Activated naive CD4-positive, alpha-beta T cell treated with anti-CD3 and anti-CD28 coated beads, Interleukin-2, amount 50 U/mL, for 72 hours (primary cell): ENCODE measurements at regions not wholly inside any gene's neighbourhood (a gene's known extent, or its start where the extent isn't known, plus 50 kb on each side); places are given as distances from the start of the nearest gene placed in this dataset.
"Not testable (repeated sequence)": the region's sequence is repeated elsewhere in the genome, so short reads cannot be mapped to it uniquely, and the experiment has no call there.

Source experiments
- ATAC-seq, 2 donors: fragments of 150-1000 bp; cut with Tn5 transposase; 2 replicates each; pipeline ENCODE4 v1.10.0; 2021; ENCODE audit warnings: mild to moderate bottlenecking in 2 of 2, moderate library complexity in 2 of 2
- DNase-seq, 2 donors: peaks; one replicate each; pipeline ENCODE4 v3.0.0; 2021 to 2022; ENCODE audit warnings: low spot score in 2 of 2
- H3K27ac Mint-ChIP-seq, 2 donors: one replicate each; pipeline ENCODE4 v1.8.0; 2022; ENCODE audit warnings: mild to moderate bottlenecking in 2 of 2, mixed read lengths in 2 of 2
- H3K36me3 Mint-ChIP-seq, 2 donors: one replicate each; pipeline ENCODE4 v1.8.0; 2022; ENCODE audit warnings: mixed read lengths in 2 of 2
- H3K9me3 Mint-ChIP-seq, 2 donors: one replicate each; pipeline ENCODE4 v1.8.0; 2022; ENCODE audit warnings: mixed read lengths in 2 of 2

GRCh38 chr6:170088582-170088955, 202.3 kb downstream of the DLL1 start:
- DNase-seq: peak in 1 of 2 donors; percentile 56
- peak overlapping the region; percentile 91 to 97 for H3K27ac Mint-ChIP-seq
- no peaks in the 10 kb centered on the region for H3K9me3 Mint-ChIP-seq
- H3K36me3 Mint-ChIP-seq: no peaks in the 10 kb centered on the region
- peak; percentile 3 to 9 for ATAC-seq

- H3K36me3 Mint-ChIP-seq: no peaks in the 10 kb centered on the region
- H3K9me3 Mint-ChIP-seq: no peaks in the 10 kb centered on the region
- peak; percentile 38 to 82 for DNase-seq
- ATAC-seq: peak; percentile 71 to 80
- peak overlapping the region; percentile 91 to 97 for H3K27ac Mint-ChIP-seq
These were observed 202.8 kb downstream of the DLL1 start for GRCh38 chr6:170087941-170088581.

- not testable (repeated sequence) for H3K9me3 Mint-ChIP-seq
These were observed 203.5 kb downstream of the DLL1 start for GRCh38 chr6:170087421-170087780.

GRCh38 chr6:170086639-170087420, 204.0 kb downstream of the DLL1 start:
- DNase-seq (peak in 1 of 2 donors; percentile 54), ATAC-seq (no peak)
- Mint-ChIP-seq H3K9me3 (no peaks in the 10 kb centered on the region), H3K27ac (peak overlapping the region; percentile 78 to 88), H3K36me3 (no peaks in the 10 kb centered on the region)

More at GRCh38 chr6:170087421-170087780, 203.5 kb downstream of the DLL1 start:
- ATAC-seq, DNase-seq, H3K36me3 Mint-ChIP-seq: not testable (repeated sequence)
- H3K27ac Mint-ChIP-seq: peak overlapping the region in 1 of 2 donors; percentile 91

- Mint-ChIP-seq H3K36me3 (no peaks in the 10 kb centered on the region), H3K9me3 (no peaks in the 10 kb centered on the region), H3K27ac (peak overlapping the region; percentile 31 to 88)
- DNase-seq (peak in 1 of 2 donors; percentile 49), ATAC-seq (no peak)
These were observed 205.1 kb downstream of the DLL1 start for GRCh38 chr6:170085475-170086401.

- ATAC-seq (no peak), DNase-seq (peak in 1 of 2 donors; percentile 25)
- Mint-ChIP-seq H3K27ac (no peak overlapping the region), H3K36me3 (no peaks in the 10 kb centered on the region), H3K9me3 (peaks cover under 1% of the 10 kb centered on the region in 2 donors)
These were observed 206.6 kb downstream of the DLL1 start for GRCh38 chr6:170084166-170084730.

GRCh38 chr6:170083236-170084051, 207.4 kb downstream of the DLL1 start:
- DNase-seq (peak in 1 of 2 donors; percentile 42), ATAC-seq (no peak)
- Mint-ChIP-seq H3K27ac (no peak overlapping the region), H3K9me3 (peaks cover 4% of the 10 kb centered on the region in 2 donors), H3K36me3 (no peaks in the 10 kb centered on the region)

GRCh38 chr6:170082531-170083187, 208.2 kb downstream of the DLL1 start:
- Mint-ChIP-seq H3K36me3 (no peaks in the 10 kb centered on the region), H3K9me3 (peaks cover 4% of the 10 kb centered on the region in 2 donors), H3K27ac (no peak overlapping the region)
- peak in 1 of 2 donors; percentile 55 for DNase-seq
- peak; percentile 44 to 92 for ATAC-seq

- H3K36me3 Mint-ChIP-seq: no peaks in the 10 kb centered on the region
- no peak for DNase-seq
- H3K9me3 Mint-ChIP-seq: peaks cover 4% of the 10 kb centered on the region in 2 donors
- H3K27ac Mint-ChIP-seq: no peak overlapping the region
- ATAC-seq: no peak
These were observed 208.8 kb downstream of the DLL1 start for GRCh38 chr6:170082067-170082466.

- Mint-ChIP-seq H3K36me3 (no peaks in the 10 kb centered on the region), H3K27ac (no peak overlapping the region), H3K9me3 (peaks cover 4% of the 10 kb centered on the region in 2 donors)
- no peak for ATAC-seq
- no peak for DNase-seq
These were observed 209.3 kb downstream of the DLL1 start for GRCh38 chr6:170081556-170081955.

GRCh38 chr6:170080828-170081371, 210.0 kb downstream of the DLL1 start:
- no peaks in the 10 kb centered on the region for H3K36me3 Mint-ChIP-seq
- H3K9me3 Mint-ChIP-seq: peaks cover 4% of the 10 kb centered on the region in 2 donors
- DNase-seq: no peak
- H3K27ac Mint-ChIP-seq: no peak overlapping the region
- no peak for ATAC-seq

GRCh38 chr6:170080169-170080827, 210.6 kb downstream of the DLL1 start:
- ATAC-seq: no peak
- H3K36me3 Mint-ChIP-seq: no peaks in the 10 kb centered on the region
- DNase-seq: peak in 1 of 2 donors; percentile 44
- H3K27ac Mint-ChIP-seq: no peak overlapping the region
- H3K9me3 Mint-ChIP-seq: peaks cover 4% of the 10 kb centered on the region in 2 donors

- DNase-seq: no peak
- Mint-ChIP-seq H3K27ac (peak overlapping the region in 1 of 2 donors; percentile 50), H3K9me3 (peaks cover 4% of the 10 kb centered on the region in 2 donors), H3K36me3 (no peaks in the 10 kb centered on the region)
- no peak for ATAC-seq
These were observed 214.3 kb downstream of the DLL1 start for GRCh38 chr6:170076466-170077165.

GRCh38 chr6:170075659-170076223, 215.1 kb downstream of the DLL1 start:
- DNase-seq: no peak
- Mint-ChIP-seq H3K27ac (no peak overlapping the region), H3K36me3 (no peaks in the 10 kb centered on the region), H3K9me3 (peaks cover 4% of the 10 kb centered on the region in 2 donors)
- no peak for ATAC-seq
